Astrocyte (in vitro differentiated cells and primary cell): ENCODE measurements at regions not wholly inside any gene's neighbourhood (a gene's known extent, or its start where the extent isn't known, plus 50 kb on each side); places are given as distances from the start of the nearest gene placed in this dataset.

Source experiments
- DNase-seq: peaks from one replicate; pipeline ENCODE4 v3.0.0-alpha.2; 2010; ENCODE audit warnings: low read depth
- FAIRE-seq: peaks from 2 replicates; lab custom pipeline; 2011; peaks lifted over from hg19 to GRCh38; lab: Jason Lieb, UNC
- H2AFZ ChIP-seq: 2 replicates; pipeline ENCODE4 v1.6.0; 2012; ENCODE audit warnings: low read depth, low read length, inconsistent platforms
- H3K27ac ChIP-seq: 2 replicates; pipeline ENCODE4 v1.5.1; 2011; ENCODE audit warnings: low read depth, low read length, inconsistent platforms
- H3K27me3 ChIP-seq: 2 replicates; pipeline ENCODE4 v1.6.0; 2011; ENCODE audit warnings: low read length, inconsistent platforms; ENCODE audit not compliant: insufficient read depth
- H3K36me3 ChIP-seq: 2 replicates; pipeline ENCODE4 v1.5.1; 2011; ENCODE audit warnings: low read length, inconsistent platforms; ENCODE audit not compliant: insufficient read depth
- H3K4me1 ChIP-seq: 2 replicates; pipeline ENCODE4 v1.5.1; 2011; ENCODE audit warnings: low read length, inconsistent platforms; ENCODE audit not compliant: insufficient read depth
- H3K4me2 ChIP-seq: 2 replicates; pipeline ENCODE4 v1.6.0; 2012; ENCODE audit warnings: low read length, inconsistent platforms
- H3K4me3 ChIP-seq: 2 replicates; pipeline ENCODE4 v1.5.1; 2011; ENCODE audit warnings: low read depth, mild to moderate bottlenecking, low read length, inconsistent platforms; ENCODE audit not compliant: insufficient read depth
- H3K79me2 ChIP-seq: 2 replicates; pipeline ENCODE4 v1.6.0; 2012; ENCODE audit warnings: mild to moderate bottlenecking, low read length, inconsistent platforms; ENCODE audit not compliant: insufficient read depth
- H3K9ac ChIP-seq: 2 replicates; pipeline ENCODE4 v1.6.0; 2012; ENCODE audit warnings: mild to moderate bottlenecking, low read length, inconsistent platforms
- H3K9me3 ChIP-seq: 2 replicates; pipeline ENCODE4 v1.5.1; 2012; ENCODE audit warnings: low read depth, mild to moderate bottlenecking, low read length, inconsistent platforms; ENCODE audit not compliant: insufficient read depth
- H4K20me1 ChIP-seq: 2 replicates; pipeline ENCODE4 v1.6.0; 2012; ENCODE audit warnings: low read length, inconsistent platforms; ENCODE audit not compliant: insufficient read depth
- H3K27ac Mint-ChIP-seq: one replicate; pipeline ENCODE4 v1.8.0; 2021; ENCODE audit warnings: mild to moderate bottlenecking, mixed read lengths; ENCODE audit not compliant: unreplicated experiment
- H3K27me3 Mint-ChIP-seq: one replicate; pipeline ENCODE4 v1.8.0; 2021; ENCODE audit warnings: low read depth, mixed read lengths; ENCODE audit not compliant: unreplicated experiment
- H3K36me3 Mint-ChIP-seq: one replicate; pipeline ENCODE4 v1.8.0; 2021; ENCODE audit warnings: low read depth, mixed read lengths; ENCODE audit not compliant: unreplicated experiment
- H3K4me1 Mint-ChIP-seq: one replicate; pipeline ENCODE4 v1.8.0; 2021; ENCODE audit warnings: low read depth, mixed read lengths; ENCODE audit not compliant: unreplicated experiment
- H3K4me3 Mint-ChIP-seq: one replicate; pipeline ENCODE4 v1.8.0; 2021; ENCODE audit warnings: mild to moderate bottlenecking, moderate library complexity, mixed read lengths; ENCODE audit not compliant: unreplicated experiment
- H3K9me3 Mint-ChIP-seq: one replicate; pipeline ENCODE4 v1.8.0; 2021; ENCODE audit warnings: mild to moderate bottlenecking, mixed read lengths; ENCODE audit not compliant: unreplicated experiment
- CTCF ChIP-seq: IDR thresholded peaks from 2 replicates; pipeline ENCODE4 v1.5.1; 2011; ENCODE audit warnings: low read depth, mild to moderate bottlenecking, inconsistent platforms, low read length, moderate library complexity; ENCODE audit not compliant: insufficient read depth
- EZH2 ChIP-seq: IDR thresholded peaks from 2 replicates; pipeline ENCODE4 v1.6.1; 2012; ENCODE audit warnings: mild to moderate bottlenecking, low read length, inconsistent platforms; ENCODE audit not compliant: insufficient read depth

GRCh38 chr6:19558201-19558600 lies 279.0 kb upstream of the ID4 start:
- no peaks in the 10 kb centered on the region for H3K9me3 Mint-ChIP-seq
- H3K36me3 Mint-ChIP-seq, result no peaks in the 10 kb centered on the region
- no peak for TF ChIP-seq EZH2
- no peak for TF ChIP-seq CTCF
- H3K79me2 ChIP-seq, result no peaks in the 10 kb centered on the region
- no peaks in the 10 kb centered on the region for H3K9me3 ChIP-seq
- no peaks in the 10 kb centered on the region for H3K27me3 ChIP-seq
- FAIRE-seq, result no peak
- DNase-seq, result no peak
- H3K9ac ChIP-seq, result no peak overlapping the region
- no peak overlapping the region for H3K27ac ChIP-seq
- H4K20me1 ChIP-seq, result no peaks in the 10 kb centered on the region
- H3K36me3 ChIP-seq, result no peaks in the 10 kb centered on the region
- no peak overlapping the region for H3K4me3 Mint-ChIP-seq
- no peak overlapping the region for H3K27ac Mint-ChIP-seq
- H2AFZ ChIP-seq, result no peak overlapping the region
- H3K27me3 Mint-ChIP-seq, result no peaks in the 10 kb centered on the region
- no peak overlapping the region for H3K4me3 ChIP-seq
- peaks cover 7% of the 10 kb centered on the region for H3K4me1 Mint-ChIP-seq
- no peaks in the 10 kb centered on the region for H3K4me1 ChIP-seq
- H3K4me2 ChIP-seq, result no peak overlapping the region

DNA sequence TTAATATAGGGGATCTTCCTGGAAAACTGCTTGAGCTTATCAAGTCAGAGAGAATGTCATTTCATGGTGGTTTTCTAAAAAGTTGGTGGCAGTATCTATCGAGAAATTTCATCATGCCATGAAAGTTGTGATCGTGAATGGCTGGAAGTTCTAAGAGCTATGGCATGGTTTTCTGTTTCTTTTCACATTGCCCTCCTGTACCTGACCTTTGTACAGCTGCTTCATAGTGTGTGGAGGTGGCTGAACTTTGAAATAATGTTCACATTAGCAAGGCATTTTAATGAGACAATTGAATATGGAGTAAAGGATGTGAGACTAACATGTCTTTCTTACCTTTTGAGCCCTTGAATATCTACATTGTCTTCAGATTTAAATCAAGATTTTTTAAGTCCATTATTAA lies 278.2 kb upstream of the ID4 start:
- Mint-ChIP-seq H3K36me3 (no peaks in the 10 kb centered on the region), H3K27ac (no peak overlapping the region), H3K4me1 (peaks cover 7% of the 10 kb centered on the region), H3K9me3 (no peaks in the 10 kb centered on the region), H3K27me3 (no peaks in the 10 kb centered on the region), H3K4me3 (no peak overlapping the region)
- no peaks in the 10 kb centered on the region for H4K20me1 ChIP-seq
- no peak overlapping the region for H3K27ac ChIP-seq
- no peak overlapping the region for H2AFZ ChIP-seq
- H3K4me3 ChIP-seq, result no peak overlapping the region
- H3K4me2 ChIP-seq, result no peak overlapping the region
- no peaks in the 10 kb centered on the region for H3K4me1 ChIP-seq
- no peaks in the 10 kb centered on the region for H3K9me3 ChIP-seq
- no peaks in the 10 kb centered on the region for H3K27me3 ChIP-seq
- DNase-seq (no peak), FAIRE-seq (no peak)
- TF ChIP-seq EZH2 (no peak), CTCF (no peak)
- H3K36me3 ChIP-seq, result no peaks in the 10 kb centered on the region
- no peaks in the 10 kb centered on the region for H3K79me2 ChIP-seq
- H3K9ac ChIP-seq, result no peak overlapping the region

GRCh38 chr6:19562468-19562867 lies 274.7 kb upstream of the ID4 start:
- Mint-ChIP-seq H3K9me3 (no peaks in the 10 kb centered on the region), H3K27me3 (no peaks in the 10 kb centered on the region), H3K36me3 (no peaks in the 10 kb centered on the region), H3K27ac (no peak overlapping the region), H3K4me3 (no peak overlapping the region), H3K4me1 (peaks cover 7% of the 10 kb centered on the region)
- H3K4me1 ChIP-seq, result no peaks in the 10 kb centered on the region
- no peaks in the 10 kb centered on the region for H3K36me3 ChIP-seq
- H3K79me2 ChIP-seq, result no peaks in the 10 kb centered on the region
- no peak for FAIRE-seq
- H3K9me3 ChIP-seq, result no peaks in the 10 kb centered on the region
- H3K9ac ChIP-seq, result no peak overlapping the region
- no peak overlapping the region for H3K4me2 ChIP-seq
- H3K27me3 ChIP-seq, result no peaks in the 10 kb centered on the region
- no peak overlapping the region for H3K4me3 ChIP-seq
- TF ChIP-seq EZH2 (no peak), CTCF (no peak)
- no peak overlapping the region for H3K27ac ChIP-seq
- no peak for DNase-seq
- no peaks in the 10 kb centered on the region for H4K20me1 ChIP-seq
- no peak overlapping the region for H2AFZ ChIP-seq
